H9 (cell line): ENCODE measurements at regions not wholly inside any gene's neighbourhood (a gene's known extent, or its start where the extent isn't known, plus 50 kb on each side); places are given as distances from the start of the nearest gene placed in this dataset.

Experiments used
- DNase-seq: peaks from one replicate; pipeline ENCODE4 v3.0.0-alpha.2; 2017
- H2AFZ ChIP-seq: one replicate; pipeline ENCODE4 v1.6.1; 2013; ENCODE audit warnings: mild to moderate bottlenecking, low read length, control low read depth, moderate library complexity
- H2AK5ac ChIP-seq: 2 replicates; pipeline ENCODE4 v1.6.1; 2013; ENCODE audit warnings: low read length, control low read depth, mixed read lengths; ENCODE audit not compliant: insufficient read length
- H2BK120ac ChIP-seq: one replicate; pipeline ENCODE4 v1.6.1; 2013; ENCODE audit warnings: low read depth, mild to moderate bottlenecking, low read length, control low read depth, inconsistent platforms; ENCODE audit not compliant: poor library complexity, severe bottlenecking
- H2BK12ac ChIP-seq: 2 replicates; pipeline ENCODE4 v1.6.1; 2013; ENCODE audit warnings: low read length, control low read depth, mixed read lengths, low read depth; ENCODE audit not compliant: insufficient read length
- H2BK15ac ChIP-seq: 2 replicates; pipeline ENCODE4 v1.6.1; 2013; ENCODE audit warnings: low read depth, low read length, control low read depth
- H2BK20ac ChIP-seq: one replicate; pipeline ENCODE4 v1.6.1; 2013; ENCODE audit warnings: low read depth, mild to moderate bottlenecking, low read length, control low read depth, inconsistent platforms; ENCODE audit not compliant: poor library complexity, severe bottlenecking
- H2BK5ac ChIP-seq: 2 replicates; pipeline ENCODE4 v1.6.1; 2013; ENCODE audit warnings: low read length, control low read depth, mixed read lengths; ENCODE audit not compliant: insufficient read length
- H3K14ac ChIP-seq: 2 replicates; pipeline ENCODE4 v1.6.1; 2013; ENCODE audit warnings: low read length, control low read depth; ENCODE audit not compliant: insufficient read depth
- H3K18ac ChIP-seq: 2 replicates; pipeline ENCODE4 v1.6.1; 2013; ENCODE audit warnings: low read depth, mild to moderate bottlenecking, mixed read lengths, low read length, control low read depth; ENCODE audit not compliant: insufficient read length
- H3K23ac ChIP-seq: 2 replicates; pipeline ENCODE4 v1.6.1; 2013; ENCODE audit warnings: low read length, control low read depth, mixed read lengths, low read depth; ENCODE audit not compliant: insufficient read length
- H3K23me2 ChIP-seq: 2 replicates; pipeline ENCODE4 v1.6.1; 2013; ENCODE audit warnings: low read depth, mild to moderate bottlenecking, mixed read lengths, low read length, control low read depth; ENCODE audit not compliant: insufficient read length, poor library complexity, severe bottlenecking
- H3K27ac ChIP-seq: 2 replicates; pipeline ENCODE4 v1.5.1; 2013; ENCODE audit warnings: low read length, control low read depth, mixed read lengths, low read depth; ENCODE audit not compliant: insufficient read length
- H3K27me3 ChIP-seq: 2 replicates; pipeline ENCODE4 v1.6.1; 2013; ENCODE audit warnings: low read length, control low read depth, inconsistent platforms; ENCODE audit not compliant: insufficient read depth
- H3K4ac ChIP-seq: 2 replicates; pipeline ENCODE4 v1.6.1; 2013; ENCODE audit warnings: low read depth, mild to moderate bottlenecking, control low read depth, inconsistent platforms, low read length, moderate library complexity
- H3K4me1 ChIP-seq: 2 replicates; pipeline ENCODE4 v1.6.1; 2013; ENCODE audit warnings: low read length, control low read depth, inconsistent platforms; ENCODE audit not compliant: insufficient read depth
- H3K4me2 ChIP-seq: 2 replicates; pipeline ENCODE4 v1.6.1; 2013; ENCODE audit warnings: low read length, control low read depth, mixed read lengths; ENCODE audit not compliant: insufficient read length, insufficient read depth
- H3K56ac ChIP-seq: 2 replicates; pipeline ENCODE4 v1.6.1; 2013; ENCODE audit warnings: low read depth, mild to moderate bottlenecking, mixed read lengths, low read length, control low read depth; ENCODE audit not compliant: insufficient read length
- H3K79me1 ChIP-seq: 2 replicates; pipeline ENCODE4 v1.6.1; 2013; ENCODE audit warnings: low read depth, mild to moderate bottlenecking, moderate library complexity, low read length, control low read depth, inconsistent platforms; ENCODE audit not compliant: insufficient read depth, poor library complexity, severe bottlenecking
- H3K79me2 ChIP-seq: 2 replicates; pipeline ENCODE4 v1.6.1; 2013; ENCODE audit warnings: low read length, control low read depth, inconsistent platforms; ENCODE audit not compliant: insufficient read depth
- H3K9ac ChIP-seq: 2 replicates; pipeline ENCODE4 v1.6.1; 2013; ENCODE audit warnings: low read length, control low read depth, mixed read lengths; ENCODE audit not compliant: insufficient read length; ENCODE audit errors: extremely low read depth
- H3K9me3 ChIP-seq: one replicate; pipeline ENCODE4 v1.6.1; 2013; ENCODE audit warnings: low read depth, low read length, inconsistent platforms; ENCODE audit not compliant: control insufficient read depth
- H3T11ph ChIP-seq: one replicate; pipeline ENCODE4 v1.6.1; 2013; ENCODE audit warnings: mild to moderate bottlenecking, low read length, control low read depth, inconsistent platforms
- H4K20me1 ChIP-seq: one replicate; pipeline ENCODE4 v1.6.1; 2013; ENCODE audit not compliant: control insufficient read depth, insufficient read length, insufficient read depth
- H4K5ac ChIP-seq: 2 replicates; pipeline ENCODE4 v1.6.1; 2013; ENCODE audit warnings: low read depth, mild to moderate bottlenecking, mixed read lengths, low read length, control low read depth; ENCODE audit not compliant: insufficient read length
- H4K8ac ChIP-seq: replicated peaks from 2 replicates; pipeline ENCODE4 v1.6.1; 2013; ENCODE audit warnings: low read length, control low read depth, mixed read lengths, low read depth; ENCODE audit not compliant: insufficient read length
- H4K91ac ChIP-seq: 2 replicates; pipeline ENCODE4 v1.6.1; 2013; ENCODE audit warnings: low read depth, mild to moderate bottlenecking, moderate library complexity, mixed read lengths, low read length, control low read depth; ENCODE audit not compliant: insufficient read length
- H3K27ac Mint-ChIP-seq, 3 experiments: 2 replicates in 2 of 3; 3 replicates in 1 of 3; pipeline ENCODE4 v1.8.0; 2020 to 2021; ENCODE audit warnings: mixed read lengths in 3 of 3, mild to moderate bottlenecking in 1 of 3, moderate library complexity in 1 of 3
- H3K27me3 Mint-ChIP-seq: 2 replicates; pipeline ENCODE4 v1.8.0; 2021; ENCODE audit warnings: low read depth, mild to moderate bottlenecking, moderate library complexity, mixed read lengths
- H3K36me3 Mint-ChIP-seq, 3 experiments: 2 replicates in 2 of 3; 3 replicates in 1 of 3; pipeline ENCODE4 v1.8.0; 2020 to 2021; ENCODE audit warnings: low read depth in 3 of 3, mixed read lengths in 3 of 3; ENCODE audit not compliant: insufficient read depth in 1 of 3
- H3K4me1 Mint-ChIP-seq, 2 experiments: 2 replicates each; pipeline ENCODE4 v1.8.0; 2020; ENCODE audit warnings: mixed read lengths in 2 of 2
- H3K4me3 Mint-ChIP-seq, 2 experiments: 2 replicates in 1 of 2; 3 replicates in 1 of 2; pipeline ENCODE4 v1.8.0; 2020 to 2021; ENCODE audit warnings: mild to moderate bottlenecking in 2 of 2, mixed read lengths in 2 of 2, moderate library complexity in 1 of 2
- H3K9me3 Mint-ChIP-seq, 2 experiments: 2 replicates in 1 of 2; 3 replicates in 1 of 2; pipeline ENCODE4 v1.8.0; 2020; ENCODE audit warnings: mild to moderate bottlenecking in 2 of 2, mixed read lengths in 2 of 2, moderate library complexity in 1 of 2
- WGBS: extraction: QIAGEN DNeasy Blood & Tissue Kit; methylation state at CpG from one replicate; pipeline ENCODE4 v1.1.7; 2013; ENCODE audit warnings: missing lambda C conversion rate, low lambda C conversion rate, mixed read lengths; ENCODE audit not compliant: insufficient read length; ENCODE audit errors: extremely low coverage; 5-methylcytosine and 5-hydroxymethylcytosine counted together
- TF ChIP-seq, protein P1 (sequence below): fragments of 200-600 bp; sonication (generic); conservative IDR thresholded peaks from 3 replicates; pipeline ENCODE4 v1.8.0; 2021; ENCODE audit warnings: antibody characterized with exemption, mild to moderate bottlenecking

DNA sequence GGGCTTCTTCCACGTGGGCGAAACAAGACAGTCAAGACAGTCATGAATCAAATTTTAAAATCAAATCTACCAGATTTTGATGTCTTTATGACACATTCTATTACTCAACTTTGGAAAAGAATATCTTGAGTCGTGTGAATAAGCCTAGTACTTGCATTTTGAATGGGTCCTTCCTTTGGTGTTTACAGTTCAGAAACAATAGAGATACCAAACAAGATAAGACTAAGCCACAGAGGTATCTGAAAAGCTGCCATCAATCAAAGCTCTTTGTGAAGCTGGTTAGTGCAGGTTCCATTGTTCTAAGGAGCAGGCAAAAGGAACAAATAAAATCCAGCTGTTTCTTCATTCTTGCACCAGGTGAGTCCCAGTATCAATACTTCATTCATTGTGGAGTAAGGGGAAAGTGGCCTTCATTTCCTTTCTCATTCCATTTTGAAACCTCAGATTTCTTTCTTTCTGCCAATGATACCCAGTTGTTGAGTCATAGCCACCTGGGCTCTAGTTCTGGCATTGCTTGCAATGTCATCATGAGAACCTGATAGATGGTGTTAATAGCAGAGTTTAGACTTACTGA is 151.7 kb upstream of the L3MBTL4 start:
- no peak for DNase-seq
- WGBS, result no CpG with 5 or more reads among the region's 3 CpGs
- no peak overlapping the region for H3K23ac ChIP-seq

More for the DNA sequence above, 151.7 kb upstream of the L3MBTL4 start:
- Histone ChIP-seq H3K79me2 (no peaks in the 10 kb centered on the region), H2BK12ac (no peak overlapping the region), H3K56ac (no peak overlapping the region), H3K23me2 (no peaks in the 10 kb centered on the region), H3K27me3 (no peaks in the 10 kb centered on the region), H3K14ac (no peak overlapping the region), H4K20me1 (no peaks in the 10 kb centered on the region), H3K79me1 (no peaks in the 10 kb centered on the region), H3K4me1 (peaks cover 4% of the 10 kb centered on the region), H2AK5ac (no peak overlapping the region), H3K9ac (no peak overlapping the region), H4K8ac (no peak overlapping the region), H2BK15ac (no peak overlapping the region), H3K4ac (no peak overlapping the region), H4K5ac (no peak overlapping the region), H3T11ph (no peak overlapping the region), H2BK120ac (no peak overlapping the region), H2AFZ (no peak overlapping the region), H2BK5ac (no peak overlapping the region), H2BK20ac (no peak overlapping the region), H3K18ac (no peak overlapping the region), H3K4me2 (no peak overlapping the region), H4K91ac (no peak overlapping the region), H3K9me3 (no peaks in the 10 kb centered on the region), H3K27ac (no peak overlapping the region)
- Mint-ChIP-seq H3K36me3 (peaks cover 1 to 4% (median 4%) of the 10 kb centered on the region in 3 experiments; a peak in 4 of 7 replicates), H3K27ac (peak overlapping the region; percentile 42 to 85 (median 60); a peak in 4 of 7 replicates), H3K27me3 (no peaks in the 10 kb centered on the region), H3K9me3 (peaks cover 3 to 4% of the 10 kb centered on the region in 2 experiments; a peak in 4 of 5 replicates), H3K4me1 (peaks cover 28 to 58% of the 10 kb centered on the region in 2 experiments), H3K4me3 (no peak overlapping the region)
- TF ChIP-seq, protein P1, sequence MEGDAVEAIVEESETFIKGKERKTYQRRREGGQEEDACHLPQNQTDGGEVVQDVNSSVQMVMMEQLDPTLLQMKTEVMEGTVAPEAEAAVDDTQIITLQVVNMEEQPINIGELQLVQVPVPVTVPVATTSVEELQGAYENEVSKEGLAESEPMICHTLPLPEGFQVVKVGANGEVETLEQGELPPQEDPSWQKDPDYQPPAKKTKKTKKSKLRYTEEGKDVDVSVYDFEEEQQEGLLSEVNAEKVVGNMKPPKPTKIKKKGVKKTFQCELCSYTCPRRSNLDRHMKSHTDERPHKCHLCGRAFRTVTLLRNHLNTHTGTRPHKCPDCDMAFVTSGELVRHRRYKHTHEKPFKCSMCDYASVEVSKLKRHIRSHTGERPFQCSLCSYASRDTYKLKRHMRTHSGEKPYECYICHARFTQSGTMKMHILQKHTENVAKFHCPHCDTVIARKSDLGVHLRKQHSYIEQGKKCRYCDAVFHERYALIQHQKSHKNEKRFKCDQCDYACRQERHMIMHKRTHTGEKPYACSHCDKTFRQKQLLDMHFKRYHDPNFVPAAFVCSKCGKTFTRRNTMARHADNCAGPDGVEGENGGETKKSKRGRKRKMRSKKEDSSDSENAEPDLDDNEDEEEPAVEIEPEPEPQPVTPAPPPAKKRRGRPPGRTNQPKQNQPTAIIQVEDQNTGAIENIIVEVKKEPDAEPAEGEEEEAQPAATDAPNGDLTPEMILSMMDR, result no peak
